ENCODE measurements at regions not wholly inside any gene's neighbourhood (a gene's known extent, or its start where the extent isn't known, plus 50 kb on each side); places are given as distances from the start of the nearest gene placed in this dataset.

DNA sequence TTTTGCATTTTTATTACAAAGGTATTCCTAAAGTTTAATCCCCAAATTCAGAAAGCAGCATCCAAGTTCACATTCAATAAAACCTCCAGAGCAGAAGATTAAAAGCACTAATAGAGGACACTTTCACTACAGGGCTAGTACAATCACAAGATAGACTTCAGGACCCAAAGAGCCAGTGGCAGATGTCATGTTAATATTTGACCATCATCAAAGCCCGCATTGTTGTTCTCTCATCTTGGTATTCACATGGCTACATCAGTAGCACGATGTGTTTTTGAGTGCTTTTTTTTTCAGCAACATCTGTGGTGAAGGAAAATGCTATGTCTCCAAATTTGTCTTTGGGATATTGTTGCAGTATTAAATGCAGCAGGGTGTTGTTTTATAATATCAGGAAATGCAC, 134.3 kb downstream of the ARL4A start:
- Mint-ChIP-seq H3K9me3 (peaks cover 17% of the 10 kb centered on the region), H3K4me1 (peaks cover 42% of the 10 kb centered on the region), H3K27me3 (ENCODE audit: insufficient read depth, low read depth, poor library complexity) (no peaks in the 10 kb centered on the region), H3K36me3 (ENCODE audit: low read depth) (peaks cover 22% of the 10 kb centered on the region; the same call in 2 of the 3 replicates), H3K4me3 (no peak overlapping the region), H3K27ac (no peak overlapping the region)
- no peak overlapping the region for H3K4me3 ChIP-seq
- 0 out of 2 replicates have a peak overlapping the region, but pooled peaks have one; percentile 26 for H3K4me2 ChIP-seq
- peaks cover 57% of the 10 kb centered on the region for H3K4me1 ChIP-seq (ENCODE audit: insufficient read depth)
- H3K79me2 ChIP-seq (replicated peaks; ENCODE audit: insufficient read depth), result no peaks in the 10 kb centered on the region
- H3K36me3 ChIP-seq (ENCODE audit: insufficient read depth), result no peaks in the 10 kb centered on the region
- no peak for ATAC-seq
- H3K9me2 ChIP-seq (ENCODE audit: insufficient read depth), result no peaks in the 10 kb centered on the region
- DNase-seq (ENCODE audit: low spot score), result no peak
- H2AFZ ChIP-seq, result no peak overlapping the region
- H3F3A ChIP-seq (replicated peaks; ENCODE audit: low read depth), result no peaks in the 10 kb centered on the region
- H4K20me1 ChIP-seq (replicated peaks; ENCODE audit: insufficient read depth), result no peaks in the 10 kb centered on the region
- H3K27ac ChIP-seq (ENCODE audit: low read depth), result no peak overlapping the region
- H3K27me3 ChIP-seq (ENCODE audit: insufficient read depth), result no peaks in the 10 kb centered on the region
- TF ChIP-seq, protein P1, sequence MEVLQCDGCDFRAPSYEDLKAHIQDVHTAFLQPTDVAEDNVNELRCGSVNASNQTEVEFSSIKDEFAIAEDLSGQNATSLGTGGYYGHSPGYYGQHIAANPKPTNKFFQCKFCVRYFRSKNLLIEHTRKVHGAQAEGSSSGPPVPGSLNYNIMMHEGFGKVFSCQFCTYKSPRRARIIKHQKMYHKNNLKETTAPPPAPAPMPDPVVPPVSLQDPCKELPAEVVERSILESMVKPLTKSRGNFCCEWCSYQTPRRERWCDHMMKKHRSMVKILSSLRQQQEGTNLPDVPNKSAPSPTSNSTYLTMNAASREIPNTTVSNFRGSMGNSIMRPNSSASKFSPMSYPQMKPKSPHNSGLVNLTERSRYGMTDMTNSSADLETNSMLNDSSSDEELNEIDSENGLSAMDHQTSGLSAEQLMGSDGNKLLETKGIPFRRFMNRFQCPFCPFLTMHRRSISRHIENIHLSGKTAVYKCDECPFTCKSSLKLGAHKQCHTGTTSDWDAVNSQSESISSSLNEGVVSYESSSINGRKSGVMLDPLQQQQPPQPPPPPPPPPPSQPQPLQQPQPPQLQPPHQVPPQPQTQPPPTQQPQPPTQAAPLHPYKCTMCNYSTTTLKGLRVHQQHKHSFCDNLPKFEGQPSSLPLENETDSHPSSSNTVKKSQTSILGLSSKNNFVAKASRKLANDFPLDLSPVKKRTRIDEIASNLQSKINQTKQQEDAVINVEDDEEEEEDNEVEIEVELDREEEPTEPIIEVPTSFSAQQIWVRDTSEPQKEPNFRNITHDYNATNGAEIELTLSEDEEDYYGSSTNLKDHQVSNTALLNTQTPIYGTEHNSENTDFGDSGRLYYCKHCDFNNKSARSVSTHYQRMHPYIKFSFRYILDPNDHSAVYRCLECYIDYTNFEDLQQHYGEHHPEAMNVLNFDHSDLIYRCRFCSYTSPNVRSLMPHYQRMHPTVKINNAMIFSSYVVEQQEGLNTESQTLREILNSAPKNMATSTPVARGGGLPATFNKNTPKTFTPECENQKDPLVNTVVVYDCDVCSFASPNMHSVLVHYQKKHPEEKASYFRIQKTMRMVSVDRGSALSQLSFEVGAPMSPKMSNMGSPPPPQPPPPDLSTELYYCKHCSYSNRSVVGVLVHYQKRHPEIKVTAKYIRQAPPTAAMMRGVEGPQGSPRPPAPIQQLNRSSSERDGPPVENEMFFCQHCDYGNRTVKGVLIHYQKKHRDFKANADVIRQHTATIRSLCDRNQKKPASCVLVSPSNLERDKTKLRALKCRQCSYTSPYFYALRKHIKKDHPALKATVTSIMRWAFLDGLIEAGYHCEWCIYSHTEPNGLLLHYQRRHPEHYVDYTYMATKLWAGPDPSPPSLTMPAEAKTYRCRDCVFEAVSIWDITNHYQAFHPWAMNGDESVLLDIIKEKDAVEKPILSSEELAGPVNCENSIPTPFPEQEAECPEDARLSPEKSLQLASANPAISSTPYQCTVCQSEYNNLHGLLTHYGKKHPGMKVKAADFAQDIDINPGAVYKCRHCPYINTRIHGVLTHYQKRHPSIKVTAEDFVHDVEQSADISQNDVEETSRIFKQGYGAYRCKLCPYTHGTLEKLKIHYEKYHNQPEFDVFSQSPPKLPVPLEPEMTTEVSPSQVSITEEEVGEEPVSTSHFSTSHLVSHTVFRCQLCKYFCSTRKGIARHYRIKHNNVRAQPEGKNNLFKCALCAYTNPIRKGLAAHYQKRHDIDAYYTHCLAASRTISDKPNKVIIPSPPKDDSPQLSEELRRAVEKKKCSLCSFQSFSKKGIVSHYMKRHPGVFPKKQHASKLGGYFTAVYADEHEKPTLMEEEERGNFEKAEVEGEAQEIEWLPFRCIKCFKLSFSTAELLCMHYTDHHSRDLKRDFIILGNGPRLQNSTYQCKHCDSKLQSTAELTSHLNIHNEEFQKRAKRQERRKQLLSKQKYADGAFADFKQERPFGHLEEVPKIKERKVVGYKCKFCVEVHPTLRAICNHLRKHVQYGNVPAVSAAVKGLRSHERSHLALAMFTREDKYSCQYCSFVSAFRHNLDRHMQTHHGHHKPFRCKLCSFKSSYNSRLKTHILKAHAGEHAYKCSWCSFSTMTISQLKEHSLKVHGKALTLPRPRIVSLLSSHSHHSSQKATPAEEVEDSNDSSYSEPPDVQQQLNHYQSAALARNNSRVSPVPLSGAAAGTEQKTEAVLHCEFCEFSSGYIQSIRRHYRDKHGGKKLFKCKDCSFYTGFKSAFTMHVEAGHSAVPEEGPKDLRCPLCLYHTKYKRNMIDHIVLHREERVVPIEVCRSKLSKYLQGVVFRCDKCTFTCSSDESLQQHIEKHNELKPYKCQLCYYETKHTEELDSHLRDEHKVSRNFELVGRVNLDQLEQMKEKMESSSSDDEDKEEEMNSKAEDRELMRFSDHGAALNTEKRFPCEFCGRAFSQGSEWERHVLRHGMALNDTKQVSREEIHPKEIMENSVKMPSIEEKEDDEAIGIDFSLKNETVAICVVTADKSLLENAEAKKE (CRISPR knock-in tag; IDR thresholded peaks at IDR 0.05), result no peak
- TF ChIP-seq NANOG (IDR thresholded peaks at IDR 0.05; ENCODE audit: borderline replicate concordance), result no peak
- TF ChIP-seq CREB1 (CRISPR knock-in tag; IDR thresholded peaks at IDR 0.05; ENCODE audit: low read depth), result no peak
- TF ChIP-seq, protein P2, sequence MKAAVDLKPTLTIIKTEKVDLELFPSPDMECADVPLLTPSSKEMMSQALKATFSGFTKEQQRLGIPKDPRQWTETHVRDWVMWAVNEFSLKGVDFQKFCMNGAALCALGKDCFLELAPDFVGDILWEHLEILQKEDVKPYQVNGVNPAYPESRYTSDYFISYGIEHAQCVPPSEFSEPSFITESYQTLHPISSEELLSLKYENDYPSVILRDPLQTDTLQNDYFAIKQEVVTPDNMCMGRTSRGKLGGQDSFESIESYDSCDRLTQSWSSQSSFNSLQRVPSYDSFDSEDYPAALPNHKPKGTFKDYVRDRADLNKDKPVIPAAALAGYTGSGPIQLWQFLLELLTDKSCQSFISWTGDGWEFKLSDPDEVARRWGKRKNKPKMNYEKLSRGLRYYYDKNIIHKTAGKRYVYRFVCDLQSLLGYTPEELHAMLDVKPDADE (IDR thresholded peaks at IDR 0.05), result no peak
- no peak for TF ChIP-seq ZNF331 (CRISPR knock-in tag; IDR thresholded peaks at IDR 0.05; ENCODE audit: low read depth)
- TF ChIP-seq POLR2AphosphoS5 (IDR thresholded peaks at IDR 0.05; ENCODE audit: low read depth), result no peak
- TF ChIP-seq STAT1 (IDR thresholded peaks at IDR 0.05; ENCODE audit: unreplicated experiment), result no peak
- no peak for TF ChIP-seq ZNF114 (CRISPR knock-in tag; IDR thresholded peaks at IDR 0.05)

All from GM23338 (cell line).